NCI-H2227 treated with DMSO at 0.1 percent for 48 hours (cell line): ENCODE measurements at regions not wholly inside any gene's neighbourhood (a gene's known extent, or its start where the extent isn't known, plus 50 kb on each side); places are given as distances from the start of the nearest gene placed in this dataset.
A peak's percentile ranks its signal among the peaks of the same experiment; 100 is the strongest.
"Not testable (repeated sequence)": the region's sequence is repeated elsewhere in the genome, so short reads cannot be mapped to it uniquely, and the experiment has no call there.

Source experiments
- DNase-seq: peaks from one replicate; lab custom pipeline; 2025; lab: John Stamatoyannopoulos, UW

DNA sequence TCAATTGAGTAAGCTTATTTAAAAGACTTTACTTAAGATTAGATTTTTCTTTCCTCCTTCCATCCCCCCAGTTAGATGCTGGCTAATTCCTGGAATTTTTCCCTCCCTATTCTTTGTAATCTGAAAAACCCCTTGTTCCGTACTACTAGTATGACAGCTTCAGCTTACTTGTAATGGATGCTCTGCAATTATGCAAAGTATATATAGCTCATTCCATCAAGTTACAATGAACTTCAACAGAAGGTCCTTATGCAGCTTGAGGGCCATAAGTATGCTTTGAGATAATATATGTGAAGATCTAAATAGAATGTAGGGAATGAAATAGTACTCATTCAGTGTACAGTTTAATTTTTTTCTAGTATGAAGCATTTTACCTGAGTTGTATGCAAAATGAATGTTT is 398.3 kb upstream of the NAALADL2 start:
- DNase-seq: no peak

DNA sequence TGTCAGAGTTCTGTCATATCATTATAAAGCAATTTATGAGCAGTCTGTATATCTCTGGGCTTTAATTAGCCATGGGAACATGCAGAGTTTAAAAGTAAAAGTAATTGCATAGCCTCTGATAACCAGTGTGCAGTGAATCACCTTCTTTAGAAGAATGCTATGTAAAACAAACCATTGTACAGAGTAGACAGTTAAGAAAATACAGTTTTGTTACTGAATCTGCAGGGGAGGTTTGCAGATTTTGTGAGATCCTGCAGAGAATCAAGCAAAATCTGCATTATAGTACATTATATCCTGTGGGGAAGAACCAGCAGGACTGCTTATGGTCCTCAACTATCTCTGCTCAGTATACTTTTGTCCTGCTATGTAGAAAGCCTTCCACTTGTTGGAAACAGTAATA is 396.2 kb upstream of the NAALADL2 start:
- no peak for DNase-seq

DNA sequence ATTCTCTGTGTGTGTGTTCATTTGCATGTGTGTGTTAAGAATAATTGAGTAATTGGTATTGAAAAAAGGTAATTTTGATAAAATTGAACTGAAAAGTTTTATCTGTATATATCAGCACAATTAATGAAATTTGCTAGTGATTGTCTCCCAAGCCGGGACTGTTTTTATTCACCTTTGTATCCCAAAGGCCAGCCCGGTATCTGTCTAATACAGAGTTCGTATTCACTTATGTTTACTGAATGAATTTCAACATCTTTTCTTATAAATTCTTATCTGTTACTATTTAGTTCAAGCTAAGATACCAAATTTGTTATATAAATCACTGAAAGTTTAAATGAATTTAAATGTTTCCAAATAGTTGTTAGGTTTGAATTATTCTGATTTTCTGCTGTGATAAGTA is 394.0 kb upstream of the NAALADL2 start:
- no peak for DNase-seq

DNA sequence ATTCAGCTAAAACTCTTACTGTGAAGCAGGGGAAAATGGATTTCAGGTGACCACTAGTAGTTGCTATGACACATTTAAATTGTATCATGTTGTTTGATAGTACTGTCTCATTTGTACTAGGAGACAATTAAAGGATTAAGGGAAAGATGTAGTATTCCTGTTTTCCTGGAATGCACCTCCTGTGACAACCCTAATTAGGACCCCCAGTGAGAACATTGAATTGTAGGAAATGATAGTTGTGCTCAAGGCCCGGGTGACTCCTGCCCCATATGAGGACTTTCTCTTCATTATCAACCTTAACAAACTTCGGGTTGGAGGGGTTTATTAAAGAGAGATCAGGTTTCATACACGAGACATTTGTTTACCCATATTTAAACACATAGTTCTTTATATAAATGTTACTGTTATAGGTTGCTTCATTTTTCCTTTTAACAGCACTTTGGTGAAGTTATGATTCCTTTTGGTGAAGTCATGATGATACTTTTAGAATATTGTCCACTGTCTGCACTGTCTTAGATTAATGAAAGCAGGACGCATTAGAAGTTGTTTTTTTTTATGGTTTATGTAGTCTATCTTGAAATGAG is 392.6 kb upstream of the NAALADL2 start:
- no peak for DNase-seq

DNA sequence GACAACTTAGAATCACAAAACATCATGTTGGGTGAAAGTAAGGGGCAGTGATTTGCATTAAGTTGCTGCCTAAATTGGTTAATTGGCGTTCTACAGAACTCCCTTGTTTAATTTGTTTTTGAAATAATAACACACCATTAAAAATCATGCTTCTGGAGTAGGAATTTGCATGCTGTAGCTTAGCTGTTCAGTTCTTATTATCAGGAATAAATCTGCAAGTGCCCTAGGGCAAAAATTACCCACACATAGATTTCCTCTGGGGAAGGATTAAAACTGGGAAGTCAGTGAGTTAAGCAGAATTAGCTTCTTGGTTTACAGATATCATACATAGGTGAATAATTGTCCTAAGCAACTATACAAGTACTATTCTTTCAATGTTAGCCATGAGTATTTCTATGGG is 381.6 kb upstream of the NAALADL2 start:
- DNase-seq: no peak

DNA sequence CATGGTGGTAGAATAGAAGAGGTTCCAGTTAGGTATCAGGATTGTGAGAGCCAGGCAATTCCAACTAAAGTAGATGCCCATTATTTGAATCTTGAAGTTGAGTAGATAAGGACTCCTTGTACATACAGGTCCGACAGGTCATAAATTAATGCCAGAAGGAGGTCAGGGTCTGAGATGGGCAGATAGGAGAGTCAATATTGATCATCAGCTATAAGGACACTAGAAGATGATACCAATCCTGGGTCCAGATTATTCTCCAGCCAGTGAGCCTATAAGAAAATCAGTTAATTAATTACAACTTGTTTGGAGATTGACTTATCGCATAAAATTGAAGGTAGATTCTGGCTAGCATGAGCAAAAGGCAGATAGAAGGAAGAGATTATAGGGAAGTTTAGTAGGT is 378.4 kb upstream of the NAALADL2 start:
- no peak for DNase-seq

DNA sequence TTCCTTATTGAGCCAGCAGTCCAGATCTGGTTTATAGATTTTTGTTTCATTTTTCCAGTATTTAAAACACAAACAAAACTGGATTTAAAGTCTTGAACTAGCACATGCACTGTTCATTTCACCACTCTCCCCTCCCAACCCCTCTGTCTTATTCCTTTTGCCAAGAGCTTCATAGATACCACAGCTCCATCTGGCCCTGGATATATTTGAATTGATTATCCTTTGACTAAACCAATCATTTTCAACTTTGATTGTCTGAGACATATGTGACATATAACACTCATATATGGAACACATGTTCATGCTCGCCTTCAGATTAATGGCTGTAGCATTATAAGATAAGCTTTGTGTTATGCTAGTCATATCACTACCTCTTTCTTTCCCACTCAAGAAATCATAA is 376.6 kb upstream of the NAALADL2 start:
- DNase-seq: no peak

DNA sequence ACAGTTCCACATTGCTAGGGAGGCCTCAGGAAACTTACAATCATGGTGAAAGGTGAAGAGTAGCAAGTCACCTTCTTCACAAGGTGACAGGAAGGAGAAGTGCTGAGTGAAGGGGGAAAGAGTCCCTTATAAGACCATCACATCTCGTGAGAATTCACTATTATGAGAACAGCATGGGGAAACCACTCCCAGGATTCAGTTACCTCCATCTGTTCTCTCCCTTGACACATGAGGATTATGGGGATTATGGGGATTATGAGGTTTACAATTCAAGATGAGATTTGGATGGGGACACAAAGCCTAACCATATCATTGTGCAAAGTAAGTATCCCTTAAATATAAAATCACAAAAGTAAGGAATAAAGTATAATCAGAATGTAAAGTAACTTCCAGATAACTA is 375.9 kb upstream of the NAALADL2 start:
- no peak for DNase-seq

DNA sequence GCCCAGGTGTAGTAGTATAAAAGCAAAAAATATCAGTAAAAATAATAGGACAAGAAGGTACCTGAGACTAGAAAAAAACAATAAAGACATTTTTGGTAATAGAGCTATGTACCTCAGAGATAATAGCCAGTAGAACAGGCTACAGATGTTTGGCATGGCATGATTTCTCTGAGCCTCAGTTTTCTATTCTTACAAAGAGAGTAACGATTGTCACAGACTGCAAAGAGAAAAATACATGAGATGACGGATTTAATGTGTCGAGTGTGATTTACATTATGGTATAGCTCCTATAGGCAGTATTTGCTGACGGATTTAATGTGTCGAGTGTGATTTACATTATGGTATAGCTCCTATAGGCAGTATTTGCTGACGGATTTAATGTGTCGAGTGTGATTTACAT is 375.3 kb upstream of the NAALADL2 start:
- DNase-seq: not testable (repeated sequence)

DNA sequence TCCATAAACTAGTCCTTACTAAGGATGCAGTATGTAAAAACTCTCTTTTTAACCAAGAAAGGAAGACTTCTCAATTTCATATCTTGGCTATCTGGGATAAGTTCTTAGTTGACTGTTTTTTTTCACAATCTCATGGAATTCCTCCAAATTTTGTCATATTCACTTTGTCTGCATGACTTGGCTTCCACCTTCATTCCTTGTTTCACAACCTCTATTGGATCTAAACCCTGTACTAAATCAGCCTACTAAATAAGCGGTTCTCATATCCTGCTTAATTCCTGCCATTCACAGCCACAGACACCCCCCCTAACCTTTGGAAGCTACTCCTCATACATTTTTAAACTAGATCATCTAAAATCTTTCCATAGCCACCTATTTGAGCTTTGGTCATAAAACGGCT is 370.6 kb upstream of the NAALADL2 start:
- no peak for DNase-seq

DNA sequence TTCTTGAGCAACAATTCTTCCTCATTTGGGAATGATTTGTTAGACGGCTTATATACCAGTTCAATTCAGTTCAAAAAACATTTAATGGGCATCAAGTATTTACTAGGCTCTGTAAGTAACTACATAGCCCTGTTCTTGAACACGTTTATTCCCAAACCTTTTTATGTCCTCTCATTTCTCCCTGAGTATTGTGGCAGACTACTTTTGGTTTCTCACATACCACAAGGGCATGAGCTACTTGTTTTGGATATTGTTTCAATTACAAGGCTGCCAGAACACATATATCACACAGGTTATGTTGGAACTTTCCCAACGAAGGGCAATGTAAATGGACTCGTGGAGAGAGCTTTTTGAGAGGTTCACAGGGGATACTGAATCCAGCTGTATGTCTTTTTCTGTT is 363.8 kb upstream of the NAALADL2 start:
- no peak for DNase-seq

DNA sequence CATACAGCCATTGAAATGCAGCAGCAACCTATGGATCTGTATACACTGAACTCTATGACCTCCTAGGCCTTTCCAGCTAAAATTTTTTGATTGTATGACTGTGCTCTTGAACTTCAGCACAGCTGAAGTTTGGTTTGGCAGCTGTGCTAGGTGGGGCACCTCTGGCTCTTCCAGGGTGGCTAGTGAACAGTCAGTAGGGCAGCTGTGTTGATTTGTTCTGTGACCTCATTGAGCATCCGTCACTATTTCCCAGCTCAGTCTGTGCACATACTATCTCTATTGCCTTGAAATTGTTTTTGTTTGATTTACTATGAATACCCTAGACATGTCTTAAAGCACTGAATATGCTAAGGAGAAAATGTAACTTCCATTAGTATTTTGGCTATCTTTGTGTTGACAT is 363.2 kb upstream of the NAALADL2 start:
- DNase-seq: no peak

DNA sequence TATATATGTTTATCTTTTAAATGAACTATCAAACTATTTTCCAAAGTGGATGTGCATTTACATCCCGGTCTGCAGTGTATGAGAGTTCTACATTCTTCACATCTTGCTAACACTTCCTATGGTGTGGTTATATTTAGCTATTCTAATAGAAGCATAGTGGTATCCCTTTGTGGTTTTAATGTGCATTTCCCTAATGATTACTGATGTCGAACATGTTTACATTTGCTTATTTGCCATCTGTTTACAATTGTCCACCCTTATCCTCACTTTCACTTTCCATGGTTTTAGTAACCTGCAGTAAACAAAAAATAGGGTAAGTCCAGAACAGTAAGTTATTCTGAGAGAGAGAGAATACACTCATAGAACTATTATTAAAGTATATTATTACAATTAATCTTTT is 360.5 kb upstream of the NAALADL2 start:
- DNase-seq: no peak

DNA sequence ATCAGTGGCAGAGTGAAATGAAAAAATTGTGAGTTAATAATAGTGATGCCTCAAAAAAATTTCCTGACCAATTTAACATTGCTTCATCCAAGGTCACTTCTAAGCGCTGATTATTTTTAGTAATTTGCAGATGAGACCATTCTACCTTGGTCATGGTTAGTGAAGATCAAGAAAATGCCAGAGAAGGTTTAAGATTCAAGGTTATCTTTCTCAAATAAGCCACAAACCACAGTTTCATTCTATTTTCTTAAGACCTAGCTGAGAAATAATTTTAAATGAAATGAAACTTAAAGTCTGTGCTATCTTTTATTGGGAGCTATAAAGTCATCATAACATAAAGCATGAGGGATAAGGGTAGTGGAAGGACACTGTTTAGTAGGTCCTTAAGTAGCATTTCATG is 353.9 kb upstream of the NAALADL2 start:
- DNase-seq: peak; percentile 39

DNA sequence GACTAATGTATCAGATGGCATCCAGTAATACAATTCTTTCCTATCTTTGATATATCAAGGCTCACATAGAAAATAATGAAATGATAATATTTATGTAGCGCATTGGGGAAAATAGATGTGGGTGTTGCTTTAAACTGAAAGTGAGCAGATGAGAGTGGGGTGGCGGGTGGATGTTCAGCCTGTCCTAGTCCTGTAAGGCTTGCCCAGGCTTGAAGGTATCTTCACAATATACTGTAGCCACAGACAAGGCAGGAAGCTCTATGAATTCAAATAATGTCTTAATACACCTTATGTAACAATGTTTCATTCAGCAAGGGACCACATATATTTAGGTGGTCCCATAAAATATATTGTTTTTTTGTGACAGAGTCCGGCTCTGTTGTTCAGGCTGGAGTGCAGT is 334.9 kb upstream of the NAALADL2 start:
- DNase-seq: no peak

DNA sequence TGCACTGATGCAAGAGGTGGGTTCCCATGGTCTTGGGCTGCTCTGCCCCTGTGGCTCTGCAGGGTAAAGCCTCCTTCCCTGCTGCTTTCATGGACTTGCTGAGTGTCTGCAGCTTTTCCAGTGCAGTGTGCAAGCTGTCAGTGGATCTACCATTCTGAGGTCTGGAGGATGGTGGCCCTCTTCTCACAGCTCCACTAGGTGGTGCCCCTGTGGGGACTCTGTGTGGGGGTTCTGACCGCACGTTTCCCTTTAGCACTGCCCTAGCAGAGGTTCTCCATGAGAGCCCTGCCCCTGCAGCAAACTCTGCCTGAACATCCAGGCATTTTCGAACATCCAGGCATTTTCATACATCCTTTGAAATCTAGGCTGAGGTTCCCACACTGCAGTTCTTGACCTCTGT is 329.8 kb upstream of the NAALADL2 start:
- DNase-seq: no peak

DNA sequence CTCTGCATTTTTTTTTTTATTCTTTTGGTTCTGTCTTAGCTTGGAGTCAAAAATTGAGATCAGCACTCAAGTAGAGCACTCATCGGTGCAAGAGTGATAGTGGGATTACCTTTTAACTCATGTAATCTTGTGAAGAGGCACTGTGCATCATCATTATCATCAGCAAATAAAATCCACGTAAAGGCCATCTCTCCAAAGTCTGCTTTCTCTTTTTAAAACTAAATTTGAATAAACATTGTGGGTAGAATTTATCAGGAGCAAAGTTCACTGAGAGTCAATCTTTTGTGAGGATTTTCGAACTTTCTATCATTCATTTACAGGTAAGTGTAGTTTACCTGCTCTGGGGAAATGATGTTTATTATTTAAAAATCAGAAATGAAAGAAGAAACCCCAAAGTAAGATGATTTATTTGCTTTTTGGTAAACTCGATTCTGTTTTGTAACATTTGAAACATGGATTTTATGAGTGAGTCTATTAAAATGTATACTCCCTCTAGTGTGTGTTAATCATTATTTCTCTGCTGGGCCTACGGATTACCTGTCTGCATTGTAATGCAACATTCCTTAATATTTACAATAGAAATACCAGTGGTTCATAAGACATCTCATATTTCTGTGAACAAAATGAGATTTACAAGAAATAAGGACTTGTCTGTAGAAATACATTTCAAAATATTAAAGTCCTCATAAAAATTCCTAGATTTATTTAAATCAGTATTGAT is 327.7 kb upstream of the NAALADL2 start:
- no peak for DNase-seq

DNA sequence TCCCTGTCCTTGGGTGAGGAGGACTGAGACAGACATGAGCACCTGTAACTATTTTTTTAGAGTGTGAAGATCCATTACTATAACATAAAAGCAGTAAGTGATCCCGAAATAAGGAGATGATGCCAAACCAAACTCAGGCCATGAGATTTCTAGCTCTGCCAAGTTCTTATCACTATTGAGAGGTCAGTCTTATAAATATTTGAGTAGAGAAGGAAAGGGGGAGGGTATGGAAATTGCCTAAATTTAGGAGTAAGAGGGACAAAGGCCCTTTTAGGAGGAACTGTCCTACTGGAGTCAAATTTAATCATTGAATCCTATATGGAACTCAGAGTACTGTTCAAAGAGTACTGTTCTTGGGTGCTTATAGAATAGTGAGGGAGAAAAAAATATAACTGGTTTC is 326.9 kb upstream of the NAALADL2 start:
- no peak for DNase-seq

DNA sequence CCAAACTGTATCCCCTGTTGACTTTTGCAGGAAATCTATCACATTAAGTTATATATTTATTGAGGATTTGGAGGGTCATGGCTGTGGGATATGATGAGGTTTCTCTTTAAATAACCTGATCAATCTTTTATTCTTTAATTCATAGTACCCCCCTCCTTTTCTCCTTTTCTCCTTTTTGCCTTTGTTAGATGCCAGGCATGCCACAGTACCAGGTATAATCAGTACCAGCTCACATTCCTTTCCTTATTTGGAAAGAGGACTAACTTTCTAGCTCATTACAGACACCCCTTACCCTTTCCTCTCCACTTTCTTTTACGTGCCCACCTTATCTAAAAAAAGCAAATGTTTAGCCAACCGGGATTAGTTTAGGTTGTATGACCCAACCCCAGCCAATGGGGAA is 326.4 kb upstream of the NAALADL2 start:
- no peak for DNase-seq

DNA sequence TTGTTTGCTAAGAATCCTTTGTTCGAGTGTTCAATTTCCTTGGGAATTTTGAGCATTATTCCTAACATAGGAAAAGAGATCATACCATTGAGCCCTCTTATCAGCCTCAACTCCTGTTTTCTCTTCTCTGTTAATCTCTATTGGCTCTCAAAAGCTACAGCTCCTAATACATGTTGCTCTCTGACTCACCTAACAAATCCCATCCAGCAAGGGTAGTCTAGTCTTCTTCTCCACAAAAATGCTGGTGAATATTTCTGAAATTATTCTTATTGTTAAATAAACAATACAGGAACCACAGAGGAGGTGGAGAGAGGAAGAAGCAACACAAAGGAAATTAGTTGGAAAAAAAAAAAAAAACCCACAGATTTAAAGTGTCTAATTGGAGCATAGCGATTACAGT is 325.8 kb upstream of the NAALADL2 start:
- no peak for DNase-seq

DNA sequence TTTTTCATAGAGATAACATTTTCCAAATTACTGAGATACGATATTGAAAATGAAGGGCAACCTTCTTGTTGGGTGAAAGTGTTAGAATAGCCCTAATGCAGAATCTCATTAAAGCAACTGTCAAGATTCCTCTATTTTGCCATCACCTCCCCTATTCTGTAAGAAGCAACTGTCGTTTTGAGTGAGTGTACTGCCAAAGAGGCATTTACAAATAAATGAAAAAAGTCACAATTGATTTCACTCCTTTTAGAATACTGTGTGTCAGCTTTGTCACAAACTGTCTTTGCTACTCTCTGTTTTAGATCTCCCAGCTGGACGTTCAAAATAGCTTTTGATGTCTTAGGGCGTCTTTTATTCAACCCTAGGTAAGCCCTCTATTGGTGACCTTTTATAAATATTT is 322.8 kb upstream of the NAALADL2 start:
- DNase-seq: no peak

DNA sequence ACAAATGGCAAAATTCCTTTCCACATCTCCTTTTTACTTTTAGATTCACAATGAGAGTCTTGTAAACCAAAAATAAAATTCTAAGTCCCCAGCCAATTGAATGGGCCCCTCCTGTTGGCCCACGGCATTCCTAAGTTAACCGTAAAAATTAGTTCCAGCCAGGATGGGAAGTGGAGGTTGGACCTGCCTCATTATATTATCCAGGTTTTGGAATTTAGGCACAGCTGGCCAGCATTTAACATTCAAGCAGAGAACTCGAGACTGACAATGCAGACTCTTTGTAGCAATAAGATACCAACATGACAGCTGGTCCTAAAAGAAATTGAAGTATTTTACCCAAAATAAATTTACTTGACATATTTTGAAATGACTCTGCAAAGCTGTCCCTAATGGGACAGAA is 321.0 kb upstream of the NAALADL2 start:
- DNase-seq: no peak

DNA sequence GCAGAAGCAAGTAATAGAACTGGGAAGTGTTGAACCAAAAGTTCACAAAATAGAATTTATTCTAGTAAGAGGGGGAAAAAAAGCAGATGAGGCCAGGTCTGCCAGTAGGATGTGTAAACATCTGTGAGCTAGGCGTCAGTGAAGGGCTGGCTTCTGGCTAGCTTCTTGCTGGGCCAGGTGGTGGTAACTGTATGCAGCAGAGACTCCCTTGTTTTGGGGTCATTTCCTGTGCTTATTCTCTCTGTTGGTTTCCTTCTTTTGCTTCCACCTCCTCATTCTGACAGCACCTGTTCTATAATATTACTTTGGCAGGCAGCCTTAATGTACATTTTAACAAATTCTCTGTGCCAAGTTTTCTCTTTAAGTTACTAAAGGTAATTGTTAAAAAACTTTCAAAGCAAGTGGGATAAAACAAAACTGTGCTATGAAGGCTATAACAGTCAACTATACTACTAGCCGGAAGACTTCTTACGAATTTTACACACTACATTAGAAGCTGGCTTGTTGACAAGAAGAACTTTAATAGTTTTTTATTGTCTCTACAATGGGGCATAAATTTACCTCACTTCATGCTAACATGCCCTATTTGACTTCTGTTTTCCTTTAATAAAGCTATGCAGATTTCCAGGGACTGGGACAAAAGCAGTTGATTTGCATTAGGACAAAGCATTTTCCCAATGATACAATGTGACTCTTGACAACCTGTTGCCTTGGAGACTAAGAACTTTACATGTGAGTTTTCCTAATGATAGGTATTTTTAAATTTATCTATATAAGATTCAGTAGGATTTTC is 318.8 kb upstream of the NAALADL2 start:
- no peak for DNase-seq
